GM12878 (cell line): ENCODE measurements at regions not wholly inside any gene's neighbourhood (a gene's known extent, or its start where the extent isn't known, plus 50 kb on each side); places are given as distances from the start of the nearest gene placed in this dataset.

ENCODE experiments used
- ATAC-seq: fragments of 200-7000 bp; cut with Tn5 transposase; 3 replicates; pipeline ENCODE4 v1.9.1; 2020; ENCODE audit warnings: mild to moderate bottlenecking, moderate library complexity
- BruUV-seq: library from RNA; stranded (reverse); fragments of 400-500 nt; replicated peaks from 2 replicates; lab custom pipeline; 2021; lab: Mats Ljungman, UMichigan
- CTCF ChIA-PET: fragments of 300-600 bp; sonication (Branson Sonifier 250); formaldehyde crosslinking; extraction: SDS; loops from one replicate; lab custom pipeline; 2021; ENCODE audit warnings: inconsistent platforms; lab: Yijun Ruan, JAX
- POLR2A ChIA-PET: fragments of 350-600 bp; formaldehyde crosslinking; extraction: SDS; loops from one replicate; lab custom pipeline; 2021; ENCODE audit warnings: inconsistent platforms; lab: Charles Lee
- RAD21 ChIA-PET: fragments of 300-600 bp; sonication (Branson Sonifier 250); formaldehyde crosslinking; loops from one replicate; lab custom pipeline; 2023; ENCODE audit warnings: antibody characterized with exemption; ENCODE audit not compliant: unreplicated experiment; lab: Charles Lee
- SMC1A ChIA-PET: fragments of 300-600 bp; sonication (Branson Sonifier 250); formaldehyde crosslinking; loops from one replicate; lab custom pipeline; 2023; ENCODE audit not compliant: unreplicated experiment, uncharacterized antibody; lab: Charles Lee
- DNase-seq: peaks from one replicate; pipeline ENCODE4 v3.0.0-alpha.2; 2011; ENCODE audit warnings: low read depth, low spot score
- FAIRE-seq: peaks from 3 replicates; lab custom pipeline; 2011; peaks lifted over from hg19 to GRCh38; lab: Jason Lieb, UNC
- H2AFZ ChIP-seq: 2 replicates; pipeline ENCODE4 v1.6.0; 2011; ENCODE audit warnings: low read depth, low read length, control low read depth; ENCODE audit not compliant: control insufficient read depth
- H3K27ac ChIP-seq: 2 replicates; pipeline ENCODE4 v1.5.1; 2011; ENCODE audit warnings: control low read depth; ENCODE audit not compliant: control insufficient read depth, insufficient read depth
- H3K27me3 ChIP-seq, 2 experiments: replicated peaks in 1 of 2; 2 replicates each; pipeline versions ENCODE4 v1.6.0 to v1.6.1; 2011; ENCODE audit warnings: low read length in 1 of 2; ENCODE audit not compliant: control insufficient read depth in 2 of 2, insufficient read depth in 2 of 2
- H3K36me3 ChIP-seq, 2 experiments: 2 replicates each; pipeline ENCODE4 v1.5.1; 2011; ENCODE audit warnings: low read length in 1 of 2; ENCODE audit not compliant: control insufficient read depth in 2 of 2, insufficient read depth in 2 of 2
- H3K4me1 ChIP-seq: 2 replicates; pipeline ENCODE4 v1.6.1; 2011; ENCODE audit warnings: mild to moderate bottlenecking, low read length, moderate library complexity, mixed read lengths; ENCODE audit not compliant: control insufficient read depth, insufficient read depth
- H3K4me2 ChIP-seq: 2 replicates; pipeline ENCODE4 v1.6.0; 2011; ENCODE audit warnings: control low read depth; ENCODE audit not compliant: control insufficient read depth, insufficient read depth
- H3K4me3 ChIP-seq: fragments of 200-600 bp; sonication (generic); 2 replicates; pipeline ENCODE4 v1.5.1; 2016
- H3K79me2 ChIP-seq: 2 replicates; pipeline ENCODE4 v1.6.0; 2011; ENCODE audit warnings: low read length; ENCODE audit not compliant: control insufficient read depth, insufficient read depth
- H3K9ac ChIP-seq: 2 replicates; pipeline ENCODE4 v1.8.0; 2011; ENCODE audit warnings: low read length, control low read depth, mixed read lengths; ENCODE audit not compliant: control insufficient read depth, insufficient read depth
- H3K9me3 ChIP-seq: replicated peaks from 3 replicates; pipeline ENCODE4 v1.5.1; 2011; ENCODE audit warnings: mild to moderate bottlenecking, low read length; ENCODE audit not compliant: control insufficient read depth, insufficient read depth
- H4K20me1 ChIP-seq: 2 replicates; pipeline ENCODE4 v1.6.0; 2011; ENCODE audit not compliant: control insufficient read depth, insufficient read depth
- ATF7 ChIP-seq: fragments of 450-650 bp; IDR thresholded peaks from 2 replicates; pipeline ENCODE4 v1.6.1; 2016; ENCODE audit warnings: low read depth, mild to moderate bottlenecking
- E2F4 ChIP-seq: IDR thresholded peaks from 2 replicates; pipeline ENCODE4 v1.6.1; 2012; ENCODE audit warnings: low read depth, low read length, improper control_type of control experiment
- MAX ChIP-seq: IDR thresholded peaks from 2 replicates; pipeline ENCODE4 v1.6.1; 2012; ENCODE audit warnings: low read depth, low read length, improper control_type of control experiment
- MYC ChIP-seq: IDR thresholded peaks from 2 replicates; pipeline ENCODE4 v1.6.1; 2011; ENCODE audit warnings: mild to moderate bottlenecking, low read length, moderate library complexity, inconsistent platforms; ENCODE audit not compliant: insufficient read depth, insufficient replicate concordance, insufficient read length, severe bottlenecking
- ZNF207 ChIP-seq: fragments of 450-650 bp; IDR thresholded peaks from 2 replicates; pipeline ENCODE4 v1.6.1; 2014; ENCODE audit warnings: antibody characterized with exemption, mild to moderate bottlenecking, borderline replicate concordance
- WGBS: methylation state at CpG from one replicate; pipeline ENCODE4 v1.1.6; 2016; ENCODE audit warnings: low lambda C conversion rate; ENCODE audit not compliant: insufficient replicate concordance, insufficient coverage; ENCODE audit errors: missing lambda C conversion rate; 5-methylcytosine and 5-hydroxymethylcytosine counted together
- in situ Hi-C: fragments of 300-500 bp; cut with MboI; formaldehyde crosslinking; loops from 9 replicates; pipeline ENCODE4 v1.14.3; 2018; ENCODE audit warnings: mixed read lengths
- intact Hi-C: fragments of 100-400 bp; cut with micrococcal nuclease; formaldehyde crosslinking; loops from one replicate; pipeline ENCODE4 v1.14.2; 2022; ENCODE audit not compliant: unreplicated experiment
- TF ChIP-seq, protein P1 (sequence below): IDR thresholded peaks from 2 replicates; pipeline ENCODE4 v1.6.1; 2011; ENCODE audit warnings: borderline replicate concordance, low read depth, mild to moderate bottlenecking, moderate library complexity, low read length; ENCODE audit not compliant: insufficient read depth, poor library complexity, severe bottlenecking

- ChIA-PET SMC1A (no interaction called here), CTCF (no interaction called here), RAD21 (no interaction called here), POLR2A (no interaction called here)
- Histone ChIP-seq H3K4me1 (no peaks in the 10 kb centered on the region), H3K27ac (no peak overlapping the region), H3K27me3 (no peaks in the 10 kb centered on the region), H2AFZ (no peak overlapping the region), H3K79me2 (no peaks in the 10 kb centered on the region), H3K4me2 (no peak overlapping the region), H3K36me3 (no peaks in the 10 kb centered on the region), H3K9ac (no peak overlapping the region), H3K4me3 (no peak overlapping the region), H4K20me1 (no peaks in the 10 kb centered on the region), H3K9me3 (no peaks in the 10 kb centered on the region)
- WGBS: 0% methylated on average over 1 of the region's 1 CpG
- TF ChIP-seq MYC (no peak), E2F4 (no peak), ZNF207 (no peak), ATF7 (no peak), MAX (no peak)
- TF ChIP-seq, protein P1, sequence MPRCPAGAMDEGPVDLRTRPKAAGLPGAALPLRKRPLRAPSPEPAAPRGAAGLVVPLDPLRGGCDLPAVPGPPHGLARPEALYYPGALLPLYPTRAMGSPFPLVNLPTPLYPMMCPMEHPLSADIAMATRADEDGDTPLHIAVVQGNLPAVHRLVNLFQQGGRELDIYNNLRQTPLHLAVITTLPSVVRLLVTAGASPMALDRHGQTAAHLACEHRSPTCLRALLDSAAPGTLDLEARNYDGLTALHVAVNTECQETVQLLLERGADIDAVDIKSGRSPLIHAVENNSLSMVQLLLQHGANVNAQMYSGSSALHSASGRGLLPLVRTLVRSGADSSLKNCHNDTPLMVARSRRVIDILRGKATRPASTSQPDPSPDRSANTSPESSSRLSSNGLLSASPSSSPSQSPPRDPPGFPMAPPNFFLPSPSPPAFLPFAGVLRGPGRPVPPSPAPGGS: no peak
- in situ Hi-C loops: no loop called here
- DNase-seq (no peak), FAIRE-seq (no peak), ATAC-seq (no peak)
- BruUV-seq: no TSS peak
- intact Hi-C loops: no loop called here
These were observed 609.1 kb upstream of the TECRL start for GRCh38 chr4:65018313-65018712.
